Kidney (tissue), 13 donors: ENCODE measurements at regions not wholly inside any gene's neighbourhood (a gene's known extent, or its start where the extent isn't known, plus 50 kb on each side); places are given as distances from the start of the nearest gene placed in this dataset.

ENCODE experiments used
- DNase-seq, 5 donors: peaks; one replicate each; pipeline ENCODE4 v3.0.0-alpha.2; 2013 to 2020
- FAIRE-seq: peaks from 2 replicates; lab custom pipeline; 2012; peaks lifted over from hg19 to GRCh38; lab: Jason Lieb, UNC
- H3K27ac ChIP-seq, 2 donors: one replicate each; pipeline ENCODE4 v1.7.0; 2013; ENCODE audit warnings: low read depth in 2 of 2, low read length in 2 of 2, inconsistent platforms in 1 of 2
- H3K27me3 ChIP-seq: one replicate; pipeline ENCODE4 v1.7.1; 2013; ENCODE audit warnings: low read length, inconsistent platforms; ENCODE audit not compliant: control insufficient read depth, insufficient read depth
- H3K36me3 ChIP-seq, 3 donors: one replicate each; pipeline versions ENCODE4 v1.7.0 to v1.7.1; 2013; ENCODE audit warnings: low read length in 3 of 3, control low read depth in 1 of 3, inconsistent platforms in 1 of 3; ENCODE audit not compliant: insufficient read depth in 3 of 3, control insufficient read depth in 2 of 3
- H3K4me1 ChIP-seq, 3 donors: one replicate each; pipeline versions ENCODE4 v1.7.0 to v1.7.1; 2013; ENCODE audit warnings: low read length in 3 of 3, inconsistent platforms in 1 of 3, low read depth in 1 of 3; ENCODE audit not compliant: control insufficient read depth in 2 of 3, insufficient read depth in 2 of 3
- H3K4me3 ChIP-seq, 3 donors: one replicate each; pipeline versions ENCODE4 v1.7.0 to v1.8.1; 2013; ENCODE audit warnings: low read length in 3 of 3, control low read depth in 1 of 3, inconsistent platforms in 1 of 3
- H3K9ac ChIP-seq, 3 donors: one replicate each; pipeline versions ENCODE4 v1.7.0 to v1.7.1; 2013; ENCODE audit warnings: low read length in 3 of 3, control low read depth in 1 of 3, inconsistent platforms in 1 of 3
- H3K9me3 ChIP-seq, 3 donors: one replicate each; pipeline versions ENCODE4 v1.7.0 to v1.7.1; 2013; ENCODE audit warnings: low read length in 3 of 3, control low read depth in 1 of 3, inconsistent platforms in 1 of 3; ENCODE audit not compliant: control insufficient read depth in 2 of 3, insufficient read depth in 1 of 3
- CTCF ChIP-seq: IDR thresholded peaks from 3 replicates; pipeline ENCODE4 v1.5.1; 2012; ENCODE audit warnings: mild to moderate bottlenecking, moderate library complexity, borderline replicate concordance; ENCODE audit not compliant: insufficient read depth; ENCODE audit errors: extremely low read depth
- intact Hi-C: fragments of 100-400 bp; cut with DNase I; formaldehyde crosslinking; loops from one replicate; pipeline ENCODE4 v1.11.1; 2022
- donor health status: control.
- donor health status: control.
- donor health status: control.
- donor health status: control.
- donor health status: control.
- donor health status: DM: yes; HTN: yes; CAD: no.
- donor health status: Normal renal cell carcinoma (clear cell type).

GRCh38 chr20:24738058-24738775, 210.9 kb upstream of the CST7 start:
- FAIRE-seq (no peak), DNase-seq (no peak)
- Histone ChIP-seq H3K27me3 (no peaks in the 10 kb centered on the region), H3K27ac (no peak overlapping the region), H3K36me3 (no peaks in the 10 kb centered on the region), H3K9ac (no peak overlapping the region), H3K4me1 (peaks cover 0 to 7% (median 0%) of the 10 kb centered on the region in 3 donors), H3K9me3 (no peaks in the 10 kb centered on the region), H3K4me3 (no peak overlapping the region)
- TF ChIP-seq CTCF: no peak
- intact Hi-C loops: no loop called here

- Histone ChIP-seq H3K36me3 (no peaks in the 10 kb centered on the region), H3K9ac (no peak overlapping the region), H3K27me3 (no peaks in the 10 kb centered on the region), H3K27ac (no peak overlapping the region), H3K4me1 (peaks cover 0 to 7% (median 0%) of the 10 kb centered on the region in 3 donors), H3K9me3 (no peaks in the 10 kb centered on the region), H3K4me3 (no peak overlapping the region)
- no peak for FAIRE-seq
- intact Hi-C loops: no loop called here
- DNase-seq: peak in 2 of 5 donors; percentile 41 to 56
- TF ChIP-seq CTCF: no peak
Measured at GRCh38 chr20:24738981-24739633, 210.0 kb upstream of the CST7 start.

GRCh38 chr20:24739746-24740145, 209.3 kb upstream of the CST7 start:
- H3K4me3 ChIP-seq: no peak overlapping the region
- no peak for TF ChIP-seq CTCF
- H3K4me1 ChIP-seq: peaks cover 0 to 7% (median 0%) of the 10 kb centered on the region in 3 donors
- no peak overlapping the region for H3K9ac ChIP-seq
- H3K9me3 ChIP-seq: no peaks in the 10 kb centered on the region
- no peak overlapping the region for H3K27ac ChIP-seq
- intact Hi-C loops: no loop called here
- H3K36me3 ChIP-seq: no peaks in the 10 kb centered on the region
- FAIRE-seq (peak; percentile 41), DNase-seq (peak in 2 of 5 donors; percentile 43 to 55)
- H3K27me3 ChIP-seq: no peaks in the 10 kb centered on the region
